SK-N-MC (cell line): ENCODE measurements at regions not wholly inside any gene's neighbourhood (a gene's known extent, or its start where the extent isn't known, plus 50 kb on each side); places are given as distances from the start of the nearest gene placed in this dataset.

Source experiments
- EZH2 ChIP-seq: fragments of 200-600 bp; sonication (generic); IDR thresholded peaks from one replicate; pipeline ENCODE4 v1.6.1; 2017; ENCODE audit warnings: antibody characterized with exemption
- FOXP2 ChIP-seq: optimal IDR thresholded peaks from 2 replicates; pipeline ENCODE3; 2011; ENCODE audit warnings: mild to moderate bottlenecking, moderate library complexity; ENCODE audit not compliant: insufficient read depth; ENCODE audit errors: extremely low read length, control extremely low read depth
- POLR2AphosphoS5 ChIP-seq: IDR thresholded peaks from 2 replicates; pipeline ENCODE4 v1.6.1; 2012; ENCODE audit warnings: mild to moderate bottlenecking, low read depth, low read length, borderline replicate concordance

GRCh38 chr10:60453036-60453435 lies 63.4 kb upstream of the ANK3 start:
- TF ChIP-seq POLR2AphosphoS5 (no peak), EZH2 (no peak), FOXP2 (no peak)
